ENCODE measurements at regions not wholly inside any gene's neighbourhood (a gene's known extent, or its start where the extent isn't known, plus 50 kb on each side); places are given as distances from the start of the nearest gene placed in this dataset.

GRCh38 chr18:72180689-72181088 lies 363.5 kb downstream of the CBLN2 start:
- no peak for DNase-seq

- DNase-seq = no peak
Measured at GRCh38 chr18:72174972-72175649, 369.0 kb downstream of the CBLN2 start.

GRCh38 chr18:72171596-72171995 lies 372.5 kb downstream of the CBLN2 start:
- no peak for DNase-seq

- no peak for DNase-seq
Measured at GRCh38 chr18:72161691-72162090, 382.5 kb downstream of the CBLN2 start.

- no peak for DNase-seq
Measured at GRCh38 chr18:72160510-72161445, 383.4 kb downstream of the CBLN2 start.

GRCh38 chr18:72155327-72155726 lies 388.8 kb downstream of the CBLN2 start:
- no peak for DNase-seq

GRCh38 chr18:72154926-72155325 lies 389.2 kb downstream of the CBLN2 start:
- DNase-seq = no peak

GRCh38 chr18:72152935-72153334 lies 391.2 kb downstream of the CBLN2 start:
- DNase-seq = no peak

- no peak for DNase-seq
Measured at GRCh38 chr18:72147830-72148229, 396.3 kb downstream of the CBLN2 start.

- DNase-seq = no peak
Measured at GRCh38 chr18:72140007-72140406, 404.1 kb downstream of the CBLN2 start.

- no peak for DNase-seq
Measured at GRCh38 chr18:72128649-72129048, 415.5 kb downstream of the CBLN2 start.

- DNase-seq = no peak
Measured at GRCh38 chr18:72122103-72122502, 422.0 kb downstream of the CBLN2 start.

GRCh38 chr18:72119082-72119481 lies 425.1 kb downstream of the CBLN2 start:
- no peak for DNase-seq

- no peak for DNase-seq
Measured at GRCh38 chr18:72114801-72115594, 429.1 kb downstream of the CBLN2 start.

GRCh38 chr18:72107647-72108383 lies 436.3 kb downstream of the CBLN2 start:
- DNase-seq = no peak

- no peak for DNase-seq
Measured at GRCh38 chr18:72104851-72105250, 439.3 kb downstream of the CBLN2 start.

GRCh38 chr18:72102412-72102811 lies 441.7 kb downstream of the CBLN2 start:
- DNase-seq = no peak

- DNase-seq = no peak
Measured at GRCh38 chr18:72100465-72101004, 443.6 kb downstream of the CBLN2 start.

GRCh38 chr18:72091369-72091768 lies 452.8 kb downstream of the CBLN2 start:
- DNase-seq = no peak

GRCh38 chr18:72089432-72089831 lies 454.7 kb downstream of the CBLN2 start:
- no peak for DNase-seq

- no peak for DNase-seq
Measured at GRCh38 chr18:72086421-72086820, 457.7 kb downstream of the CBLN2 start.

GRCh38 chr18:72075040-72075439 lies 469.1 kb downstream of the CBLN2 start:
- DNase-seq = no peak
